HG02610 (cell line): ENCODE measurements at regions not wholly inside any gene's neighbourhood (a gene's known extent, or its start where the extent isn't known, plus 50 kb on each side); places are given as distances from the start of the nearest gene placed in this dataset.

ENCODE experiments used
- ATAC-seq: cut with Tn5 transposase; IDR thresholded peaks from one replicate; pipeline ENCODE4 v1.9.1; 2021; ENCODE audit warnings: mild to moderate bottlenecking, moderate library complexity; ENCODE audit not compliant: unreplicated experiment

- no peak for ATAC-seq
Measured at GRCh38 chr10:78851647-78852046, 217.1 kb upstream of the ZMIZ1 start.

GRCh38 chr10:78852466-78853240, 216.1 kb upstream of the ZMIZ1 start:
- no peak for ATAC-seq

- no peak for ATAC-seq
Measured at GRCh38 chr10:78853864-78854263, 214.9 kb upstream of the ZMIZ1 start.

- no peak for ATAC-seq
Measured at GRCh38 chr10:78856421-78856820, 212.3 kb upstream of the ZMIZ1 start.

- ATAC-seq, result no peak
Measured at GRCh38 chr10:78857193-78857592, 211.6 kb upstream of the ZMIZ1 start.

GRCh38 chr10:78859266-78859665, 209.5 kb upstream of the ZMIZ1 start:
- ATAC-seq, result no peak

- no peak for ATAC-seq
Measured at GRCh38 chr10:78859769-78860168, 209.0 kb upstream of the ZMIZ1 start.

- ATAC-seq, result no peak
Measured at GRCh38 chr10:78860260-78860914, 208.4 kb upstream of the ZMIZ1 start.

GRCh38 chr10:78861529-78862327, 207.0 kb upstream of the ZMIZ1 start:
- ATAC-seq, result no peak

- no peak for ATAC-seq
Measured at GRCh38 chr10:78862328-78862640, 206.5 kb upstream of the ZMIZ1 start.

GRCh38 chr10:78863140-78863905, 205.4 kb upstream of the ZMIZ1 start:
- no peak for ATAC-seq

- no peak for ATAC-seq
Measured at GRCh38 chr10:78863906-78864239, 204.9 kb upstream of the ZMIZ1 start.

- ATAC-seq, result no peak
Measured at GRCh38 chr10:78864761-78865537, 203.8 kb upstream of the ZMIZ1 start.

- no peak for ATAC-seq
Measured at GRCh38 chr10:78865538-78865875, 203.3 kb upstream of the ZMIZ1 start.

- no peak for ATAC-seq
Measured at GRCh38 chr10:78865931-78866717, 202.6 kb upstream of the ZMIZ1 start.

- no peak for ATAC-seq
Measured at GRCh38 chr10:78866731-78867554, 201.8 kb upstream of the ZMIZ1 start.

GRCh38 chr10:78867555-78867939, 201.2 kb upstream of the ZMIZ1 start:
- no peak for ATAC-seq

- ATAC-seq, result no peak
Measured at GRCh38 chr10:78868048-78868447, 200.7 kb upstream of the ZMIZ1 start.

- no peak for ATAC-seq
Measured at GRCh38 chr10:78868456-78868855, 200.3 kb upstream of the ZMIZ1 start.
